ENCODE measurements at regions not wholly inside any gene's neighbourhood (a gene's known extent, or its start where the extent isn't known, plus 50 kb on each side); places are given as distances from the start of the nearest gene placed in this dataset.
"Not testable (repeated sequence)": the region's sequence is repeated elsewhere in the genome, so short reads cannot be mapped to it uniquely, and the experiment has no call there.

DNA sequence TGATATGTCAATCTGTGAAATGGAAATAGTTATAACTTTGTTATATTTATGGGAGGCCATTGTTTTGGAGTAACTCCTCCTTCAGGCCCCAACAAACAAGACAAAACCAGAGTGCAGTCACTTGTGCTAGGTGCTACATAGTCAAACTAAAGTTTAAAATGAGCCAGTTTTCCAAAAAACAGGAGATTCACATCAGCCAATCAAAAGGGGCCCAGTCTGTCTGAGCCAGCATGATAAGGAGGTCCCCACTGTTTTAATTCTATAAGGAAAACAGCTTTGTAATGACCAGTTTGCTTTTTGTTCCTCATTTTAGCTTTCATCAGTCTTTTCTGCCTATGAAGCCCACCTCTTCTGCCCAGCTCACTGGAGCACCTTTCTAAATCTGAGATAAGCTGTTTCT is 94.7 kb upstream of the SLC7A14 start:
- no peaks in the 10 kb centered on the region for H3K9me3 ChIP-seq (ENCODE audit: low read depth, low read length)
- no peak for TF ChIP-seq CTCF (IDR thresholded peaks at IDR 0.05; ENCODE audit: extremely low read depth, low read depth, low read length)
- H4K20me1 ChIP-seq (ENCODE audit: insufficient read depth, low read length) = no peaks in the 10 kb centered on the region
- H3K4me3 ChIP-seq (ENCODE audit: insufficient read depth, low read length) = no peak overlapping the region
- no peaks in the 10 kb centered on the region for H3K36me3 ChIP-seq (ENCODE audit: insufficient read depth, low read length)
- no peak overlapping the region for H2AFZ ChIP-seq (ENCODE audit: low read length)
- H3K27me3 ChIP-seq (ENCODE audit: insufficient read depth, low read length) = no peaks in the 10 kb centered on the region
- no peak overlapping the region for H3K4me2 ChIP-seq (ENCODE audit: insufficient read depth, low read length)
- no peaks in the 10 kb centered on the region for H3K4me1 ChIP-seq (ENCODE audit: insufficient read depth, low read length)
- H3K79me2 ChIP-seq (ENCODE audit: insufficient read depth, low read length) = no peaks in the 10 kb centered on the region
- no peak for DNase-seq (ENCODE audit: insufficient read length, low spot score, missing footprints)
- H3K27ac ChIP-seq (ENCODE audit: low read depth, low read length) = no peak overlapping the region

- peak; percentile 70 for DNase-seq (ENCODE audit: insufficient read length, low spot score, missing footprints)
- TF ChIP-seq CTCF (IDR thresholded peaks at IDR 0.05; ENCODE audit: extremely low read depth, low read depth, low read length) = no peak
- H3K27me3 ChIP-seq (ENCODE audit: insufficient read depth, low read length) = no peaks in the 10 kb centered on the region
- H3K79me2 ChIP-seq (ENCODE audit: insufficient read depth, low read length) = no peaks in the 10 kb centered on the region
- H3K4me1 ChIP-seq (ENCODE audit: insufficient read depth, low read length) = no peaks in the 10 kb centered on the region
- no peak overlapping the region for H3K4me3 ChIP-seq (ENCODE audit: insufficient read depth, low read length)
- H3K36me3 ChIP-seq (ENCODE audit: insufficient read depth, low read length) = no peaks in the 10 kb centered on the region
- H2AFZ ChIP-seq (ENCODE audit: low read length) = no peak overlapping the region
- no peak overlapping the region for H3K4me2 ChIP-seq (ENCODE audit: insufficient read depth, low read length)
- no peaks in the 10 kb centered on the region for H4K20me1 ChIP-seq (ENCODE audit: insufficient read depth, low read length)
- no peak overlapping the region for H3K27ac ChIP-seq (ENCODE audit: low read depth, low read length)
- H3K9me3 ChIP-seq (ENCODE audit: low read depth, low read length) = no peaks in the 10 kb centered on the region
Observed at GRCh38 chr3:170679190-170679589, 93.3 kb upstream of the SLC7A14 start.

GRCh38 chr3:170670504-170670903 is 84.6 kb upstream of the SLC7A14 start:
- Histone ChIP-seq H3K4me1 (ENCODE audit: insufficient read depth, low read length) (no peaks in the 10 kb centered on the region), H3K79me2 (ENCODE audit: insufficient read depth, low read length) (no peaks in the 10 kb centered on the region), H3K4me2 (ENCODE audit: insufficient read depth, low read length) (no peak overlapping the region), H3K27me3 (ENCODE audit: insufficient read depth, low read length) (no peaks in the 10 kb centered on the region), H3K27ac (ENCODE audit: low read depth, low read length) (no peak overlapping the region), H3K9me3 (ENCODE audit: low read depth, low read length) (no peaks in the 10 kb centered on the region), H3K4me3 (ENCODE audit: insufficient read depth, low read length) (no peak overlapping the region), H2AFZ (ENCODE audit: low read length) (no peak overlapping the region), H4K20me1 (ENCODE audit: insufficient read depth, low read length) (no peaks in the 10 kb centered on the region), H3K36me3 (ENCODE audit: insufficient read depth, low read length) (no peaks in the 10 kb centered on the region)
- no peak for TF ChIP-seq CTCF (IDR thresholded peaks at IDR 0.05; ENCODE audit: extremely low read depth, low read depth, low read length)
- DNase-seq (ENCODE audit: insufficient read length, low spot score, missing footprints) = peak; percentile 41

DNA sequence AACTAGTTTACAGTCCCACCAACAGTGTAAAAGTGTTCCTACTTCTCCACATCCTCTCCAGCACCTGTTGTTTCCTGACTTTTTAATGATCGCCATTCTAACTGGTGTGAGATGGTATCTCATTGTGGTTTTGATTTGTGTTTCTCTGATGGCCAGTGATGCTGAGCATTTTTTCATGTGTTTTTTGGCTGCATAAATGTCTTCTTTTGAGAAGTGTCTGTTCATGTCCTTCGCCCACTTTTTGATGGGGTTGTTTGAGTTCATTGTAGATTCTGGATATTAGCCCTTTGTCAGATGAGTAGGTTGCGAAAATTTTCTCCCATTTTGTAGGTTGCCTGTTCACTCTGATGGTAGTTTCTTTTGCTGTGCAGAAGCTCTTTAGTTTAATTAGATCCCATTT is 77.1 kb upstream of the SLC7A14 start:
- H3K27me3 ChIP-seq (ENCODE audit: insufficient read depth, low read length); H3K27ac ChIP-seq (ENCODE audit: low read depth, low read length); H3K36me3 ChIP-seq (ENCODE audit: insufficient read depth, low read length); H3K9me3 ChIP-seq (ENCODE audit: low read depth, low read length); H3K4me2 ChIP-seq (ENCODE audit: insufficient read depth, low read length); H3K4me1 ChIP-seq (ENCODE audit: insufficient read depth, low read length); H4K20me1 ChIP-seq (ENCODE audit: insufficient read depth, low read length); H3K4me3 ChIP-seq (ENCODE audit: insufficient read depth, low read length); H3K79me2 ChIP-seq (ENCODE audit: insufficient read depth, low read length); DNase-seq (ENCODE audit: insufficient read length, low spot score, missing footprints); H2AFZ ChIP-seq (ENCODE audit: low read length): not testable (repeated sequence)

DNA sequence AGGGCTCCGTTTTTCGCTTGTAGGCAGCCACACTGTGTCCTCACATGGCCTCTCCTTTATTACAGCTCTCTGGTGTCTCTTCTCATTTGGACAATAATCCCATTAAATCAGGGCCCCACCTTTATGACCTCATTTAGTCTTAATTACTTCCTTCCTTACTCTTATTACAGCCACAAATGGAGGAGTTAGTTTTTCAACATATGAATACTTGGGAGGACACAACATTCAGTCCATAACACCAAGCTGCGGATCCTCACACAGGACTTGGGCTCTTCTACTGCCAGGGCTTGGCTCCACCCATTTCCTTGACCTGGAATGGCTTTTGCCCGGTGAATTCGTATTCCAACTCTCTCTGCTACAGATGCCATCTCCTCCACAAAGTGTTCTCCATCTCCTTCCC is 74.3 kb upstream of the SLC7A14 start:
- H3K27ac ChIP-seq (ENCODE audit: low read depth, low read length) = no peak overlapping the region
- no peak for TF ChIP-seq CTCF (IDR thresholded peaks at IDR 0.05; ENCODE audit: extremely low read depth, low read depth, low read length)
- H3K4me1 ChIP-seq (ENCODE audit: insufficient read depth, low read length) = no peaks in the 10 kb centered on the region

More for the DNA sequence above, 74.3 kb upstream of the SLC7A14 start:
- no peak overlapping the region for H2AFZ ChIP-seq (ENCODE audit: low read length)
- H3K36me3 ChIP-seq (ENCODE audit: insufficient read depth, low read length) = no peaks in the 10 kb centered on the region
- no peak overlapping the region for H3K4me3 ChIP-seq (ENCODE audit: insufficient read depth, low read length)
- H3K9me3 ChIP-seq (ENCODE audit: low read depth, low read length) = no peaks in the 10 kb centered on the region
- H4K20me1 ChIP-seq (ENCODE audit: insufficient read depth, low read length) = no peaks in the 10 kb centered on the region
- H3K27me3 ChIP-seq (ENCODE audit: insufficient read depth, low read length) = no peaks in the 10 kb centered on the region
- H3K79me2 ChIP-seq (ENCODE audit: insufficient read depth, low read length) = no peaks in the 10 kb centered on the region
- H3K4me2 ChIP-seq (ENCODE audit: insufficient read depth, low read length) = no peak overlapping the region
- DNase-seq (ENCODE audit: insufficient read length, low spot score, missing footprints) = no peak

All from osteoblast (primary cell).